ENCODE measurements at regions not wholly inside any gene's neighbourhood (a gene's known extent, or its start where the extent isn't known, plus 50 kb on each side); places are given as distances from the start of the nearest gene placed in this dataset.

DNA sequence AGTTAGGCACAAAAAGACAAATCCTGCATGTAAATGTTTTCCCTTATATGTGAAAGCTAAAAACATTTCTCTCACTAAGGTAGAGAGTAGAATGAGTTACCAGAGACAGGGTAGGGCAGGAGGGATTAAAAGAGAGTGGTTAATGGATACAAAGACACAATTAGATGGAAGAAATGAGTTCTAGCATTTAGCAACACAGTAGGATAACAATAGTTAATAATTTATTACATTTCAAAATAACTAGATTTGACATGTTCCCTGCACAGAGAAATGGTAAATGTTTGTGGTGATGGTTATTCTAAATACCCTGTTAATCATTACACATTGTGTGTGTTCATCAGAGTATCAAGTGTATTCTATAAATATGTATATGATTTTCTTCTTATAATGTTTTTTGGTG, 1400.7 kb downstream of the OTOL1 start:
- Histone ChIP-seq H3K9me3 (no peaks in the 10 kb centered on the region), H3K36me3 (no peaks in the 10 kb centered on the region), H3K27me3 (no peaks in the 10 kb centered on the region), H3K4me3 (no peak overlapping the region), H3K4me1 (no peaks in the 10 kb centered on the region), H3K27ac (no peak overlapping the region)
- no peak for TF ChIP-seq POLR2A (IDR thresholded peaks at IDR 0.05)
- no peak for TF ChIP-seq EP300 (IDR thresholded peaks at IDR 0.05)
- TF ChIP-seq, protein P1, sequence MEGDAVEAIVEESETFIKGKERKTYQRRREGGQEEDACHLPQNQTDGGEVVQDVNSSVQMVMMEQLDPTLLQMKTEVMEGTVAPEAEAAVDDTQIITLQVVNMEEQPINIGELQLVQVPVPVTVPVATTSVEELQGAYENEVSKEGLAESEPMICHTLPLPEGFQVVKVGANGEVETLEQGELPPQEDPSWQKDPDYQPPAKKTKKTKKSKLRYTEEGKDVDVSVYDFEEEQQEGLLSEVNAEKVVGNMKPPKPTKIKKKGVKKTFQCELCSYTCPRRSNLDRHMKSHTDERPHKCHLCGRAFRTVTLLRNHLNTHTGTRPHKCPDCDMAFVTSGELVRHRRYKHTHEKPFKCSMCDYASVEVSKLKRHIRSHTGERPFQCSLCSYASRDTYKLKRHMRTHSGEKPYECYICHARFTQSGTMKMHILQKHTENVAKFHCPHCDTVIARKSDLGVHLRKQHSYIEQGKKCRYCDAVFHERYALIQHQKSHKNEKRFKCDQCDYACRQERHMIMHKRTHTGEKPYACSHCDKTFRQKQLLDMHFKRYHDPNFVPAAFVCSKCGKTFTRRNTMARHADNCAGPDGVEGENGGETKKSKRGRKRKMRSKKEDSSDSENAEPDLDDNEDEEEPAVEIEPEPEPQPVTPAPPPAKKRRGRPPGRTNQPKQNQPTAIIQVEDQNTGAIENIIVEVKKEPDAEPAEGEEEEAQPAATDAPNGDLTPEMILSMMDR (IDR thresholded peaks at IDR 0.05) = no peak
- no peak for DNase-seq (ENCODE audit: low spot score in 2 of 2)

DNA sequence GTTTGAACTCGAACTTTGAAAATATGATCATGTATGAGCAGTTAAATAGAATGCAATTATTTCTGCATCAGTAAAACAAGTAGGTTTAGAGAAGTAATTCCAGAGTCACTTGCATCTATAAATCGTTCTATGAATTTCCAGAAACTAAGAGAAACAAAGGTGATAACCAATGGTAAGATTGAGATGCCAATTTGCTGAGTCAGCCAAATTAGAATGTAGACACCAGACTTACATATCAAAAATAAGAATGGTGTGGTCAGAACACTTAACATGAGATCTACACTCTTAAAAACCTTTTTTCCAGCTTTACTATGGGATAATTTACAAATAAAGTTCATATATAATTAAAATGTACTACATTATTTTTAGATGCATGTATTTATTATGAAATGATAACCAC, 1435.9 kb downstream of the OTOL1 start:
- H3K27me3 ChIP-seq = no peaks in the 10 kb centered on the region
- no peaks in the 10 kb centered on the region for H3K9me3 ChIP-seq
- no peak for TF ChIP-seq EP300 (IDR thresholded peaks at IDR 0.05)
- TF ChIP-seq POLR2A (IDR thresholded peaks at IDR 0.05) = no peak
- TF ChIP-seq, protein P1 (IDR thresholded peaks at IDR 0.05) = no peak
- 79 to 84% methylated on average over 2 of the region's 2 CpGs for WGBS, 2 donors
- peaks cover 0 to 4% (median 0%) of the 10 kb centered on the region in 4 donors for H3K4me1 ChIP-seq
- H3K27ac ChIP-seq = no peak overlapping the region
- H3K4me3 ChIP-seq = no peak overlapping the region
- no peak for DNase-seq (ENCODE audit: low spot score in 2 of 2)
- no peaks in the 10 kb centered on the region for H3K36me3 ChIP-seq

DNA sequence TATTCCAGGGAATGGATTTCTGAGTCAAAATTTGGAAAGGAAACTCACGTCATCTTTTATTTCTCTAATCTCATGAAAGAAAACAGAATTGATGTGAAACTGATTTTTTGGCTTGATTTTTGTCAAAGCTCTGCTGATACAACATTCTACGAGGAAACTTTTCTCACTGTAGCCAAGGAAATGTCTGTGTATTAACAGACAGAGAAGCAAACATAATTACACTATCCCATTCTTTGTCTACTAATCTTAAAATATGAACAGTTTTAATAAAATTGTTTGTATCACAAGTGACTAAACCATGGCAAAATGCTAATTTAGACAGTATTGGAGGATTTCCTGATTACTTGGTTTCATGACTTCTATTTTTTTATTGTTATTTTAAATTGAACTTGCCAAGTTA, 1437.0 kb downstream of the OTOL1 start:
- no peak for DNase-seq (ENCODE audit: low spot score in 2 of 2)
- no peak for TF ChIP-seq EP300 (IDR thresholded peaks at IDR 0.05)
- no peak for TF ChIP-seq POLR2A (IDR thresholded peaks at IDR 0.05)
- TF ChIP-seq, protein P1 (IDR thresholded peaks at IDR 0.05) = no peak
- peaks cover 0 to 8% (median 0%) of the 10 kb centered on the region in 4 donors for H3K4me1 ChIP-seq
- no peaks in the 10 kb centered on the region for H3K36me3 ChIP-seq
- H3K27ac ChIP-seq = no peak overlapping the region
- H3K9me3 ChIP-seq = no peaks in the 10 kb centered on the region
- no peaks in the 10 kb centered on the region for H3K27me3 ChIP-seq
- no peak overlapping the region for H3K4me3 ChIP-seq
- 31 to 33% methylated on average over 2 of the region's 2 CpGs for WGBS, 2 donors

DNA sequence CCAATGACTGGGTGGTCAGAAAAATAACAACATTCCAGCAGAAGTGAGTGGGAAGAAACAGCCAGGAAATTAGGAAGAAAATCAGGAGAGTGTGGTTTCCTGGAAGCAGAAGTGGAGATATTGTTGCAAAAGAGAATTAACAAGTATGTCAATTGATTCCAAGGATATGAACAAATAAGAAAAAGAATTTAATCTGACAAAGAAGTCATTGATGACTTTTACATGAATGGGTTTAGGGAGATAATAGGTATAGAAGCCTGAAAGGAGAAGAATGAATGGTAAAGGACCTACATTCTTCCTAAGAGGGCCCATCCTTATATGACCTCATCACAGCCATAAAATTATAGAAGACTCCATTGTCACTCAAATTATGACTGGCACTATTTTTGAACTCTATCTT, 1440.1 kb downstream of the OTOL1 start:
- TF ChIP-seq EP300 (IDR thresholded peaks at IDR 0.05) (no peak), POLR2A (IDR thresholded peaks at IDR 0.05) (no peak)
- TF ChIP-seq, protein P1 (IDR thresholded peaks at IDR 0.05) = no peak
- Histone ChIP-seq H3K27me3 (no peaks in the 10 kb centered on the region), H3K4me1 (peaks cover 0 to 8% (median 0%) of the 10 kb centered on the region in 4 donors), H3K36me3 (no peaks in the 10 kb centered on the region), H3K4me3 (no peak overlapping the region), H3K27ac (peak overlapping the region in 1 of 4 donors; percentile 7), H3K9me3 (no peaks in the 10 kb centered on the region)
- no peak for DNase-seq (ENCODE audit: low spot score in 2 of 2)

DNA sequence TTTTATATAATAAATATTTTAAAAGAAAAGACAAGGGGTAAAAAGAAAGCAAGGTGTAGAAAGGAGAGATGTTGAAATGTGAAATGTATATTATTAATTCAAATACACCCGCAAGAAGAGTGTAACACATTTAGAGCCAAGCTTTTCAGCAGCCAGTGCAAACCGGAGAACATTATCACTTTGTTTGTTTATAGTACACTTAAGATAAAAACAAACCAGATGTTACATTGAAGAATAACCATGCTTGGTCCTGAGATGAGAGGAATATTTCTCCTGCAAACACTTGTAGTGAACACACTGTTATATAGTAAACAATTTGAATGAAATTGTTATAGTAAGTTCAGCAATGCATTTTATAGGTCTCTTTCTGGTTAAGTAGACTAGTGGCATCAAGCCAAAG, 1441.5 kb downstream of the OTOL1 start:
- no peak for DNase-seq (ENCODE audit: low spot score in 2 of 2)
- TF ChIP-seq EP300 (IDR thresholded peaks at IDR 0.05) = no peak
- no peak for TF ChIP-seq POLR2A (IDR thresholded peaks at IDR 0.05)
- TF ChIP-seq, protein P1 (IDR thresholded peaks at IDR 0.05) = no peak
- WGBS, 2 donors = 40 to 44% methylated on average over 2 of the region's 2 CpGs
- Histone ChIP-seq H3K27me3 (no peaks in the 10 kb centered on the region), H3K4me1 (peaks cover 0 to 8% (median 0%) of the 10 kb centered on the region in 4 donors), H3K27ac (no peak overlapping the region), H3K4me3 (no peak overlapping the region), H3K9me3 (no peaks in the 10 kb centered on the region), H3K36me3 (no peaks in the 10 kb centered on the region)

Measured in tibial nerve (tissue), 4 donors.